Activated CD4-positive, alpha-beta T cell treated with anti-CD3 and anti-CD28 coated beads, Interleukin-2, amount 50 U/mL, for 4 hours (primary cell): ENCODE measurements at regions not wholly inside any gene's neighbourhood (a gene's known extent, or its start where the extent isn't known, plus 50 kb on each side); places are given as distances from the start of the nearest gene placed in this dataset.
A peak's percentile ranks its signal among the peaks of the same experiment; 100 is the strongest.
"Not testable (repeated sequence)": the region's sequence is repeated elsewhere in the genome, so short reads cannot be mapped to it uniquely, and the experiment has no call there.

Source experiments
- DNase-seq, 2 experiments: peaks; one replicate each; pipeline ENCODE4 v3.0.0-alpha.2; 2020

GRCh38 chr14:65835501-65835900 lies 423.0 kb downstream of the FUT8 start:
- DNase-seq: no peak

GRCh38 chr14:65838565-65838964 lies 426.0 kb downstream of the FUT8 start:
- DNase-seq: no peak

DNA sequence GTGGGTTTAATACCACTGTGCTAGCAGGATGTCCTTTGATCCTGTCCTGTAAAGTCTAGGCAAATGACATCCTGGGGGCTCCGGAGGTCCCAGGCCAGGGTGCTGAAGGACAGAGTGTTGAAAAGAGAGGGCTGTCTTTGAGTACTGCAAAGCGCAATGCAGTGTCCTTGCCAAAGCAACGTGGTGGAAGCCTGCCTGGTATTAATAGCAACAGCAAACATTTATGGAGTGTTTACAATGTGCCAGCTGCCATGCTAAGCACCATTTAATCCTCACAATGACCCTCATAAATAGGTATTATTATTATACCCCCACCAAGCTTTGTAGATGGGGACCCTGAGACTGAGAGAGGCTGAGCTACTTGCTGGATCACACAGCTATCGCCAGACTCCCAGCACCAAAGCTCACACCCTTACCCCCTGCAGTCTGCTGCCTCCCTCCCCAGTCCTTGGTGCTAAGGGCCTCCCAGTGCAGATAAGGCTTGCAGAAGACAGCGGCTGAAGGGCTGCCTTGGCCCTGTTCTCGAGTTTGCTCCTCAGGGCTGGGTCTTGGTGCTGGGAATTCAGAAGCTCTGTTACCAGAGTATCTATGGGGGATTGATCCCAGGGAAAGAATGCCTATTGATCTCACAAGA lies 427.7 kb downstream of the FUT8 start:
- no peak for DNase-seq

DNA sequence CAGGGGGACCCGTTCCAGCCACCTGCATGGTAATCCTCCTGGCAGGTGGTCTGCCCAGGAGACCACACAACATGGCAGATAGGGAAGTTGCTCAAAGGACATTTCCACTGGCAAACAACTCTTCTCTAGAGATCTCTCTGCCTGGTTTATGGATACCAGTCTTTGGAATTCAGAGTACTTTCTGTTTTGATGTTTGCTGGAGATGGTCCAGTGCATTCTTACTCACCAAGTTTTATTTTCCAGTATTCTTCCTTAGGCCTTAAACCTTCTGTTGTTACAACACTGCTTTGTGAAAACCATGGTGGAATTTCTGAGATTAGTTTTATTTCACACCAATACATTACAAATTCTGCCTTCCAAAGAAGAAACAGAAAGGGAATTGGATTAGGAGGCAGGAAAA lies 428.3 kb downstream of the FUT8 start:
- no peak for DNase-seq

DNA sequence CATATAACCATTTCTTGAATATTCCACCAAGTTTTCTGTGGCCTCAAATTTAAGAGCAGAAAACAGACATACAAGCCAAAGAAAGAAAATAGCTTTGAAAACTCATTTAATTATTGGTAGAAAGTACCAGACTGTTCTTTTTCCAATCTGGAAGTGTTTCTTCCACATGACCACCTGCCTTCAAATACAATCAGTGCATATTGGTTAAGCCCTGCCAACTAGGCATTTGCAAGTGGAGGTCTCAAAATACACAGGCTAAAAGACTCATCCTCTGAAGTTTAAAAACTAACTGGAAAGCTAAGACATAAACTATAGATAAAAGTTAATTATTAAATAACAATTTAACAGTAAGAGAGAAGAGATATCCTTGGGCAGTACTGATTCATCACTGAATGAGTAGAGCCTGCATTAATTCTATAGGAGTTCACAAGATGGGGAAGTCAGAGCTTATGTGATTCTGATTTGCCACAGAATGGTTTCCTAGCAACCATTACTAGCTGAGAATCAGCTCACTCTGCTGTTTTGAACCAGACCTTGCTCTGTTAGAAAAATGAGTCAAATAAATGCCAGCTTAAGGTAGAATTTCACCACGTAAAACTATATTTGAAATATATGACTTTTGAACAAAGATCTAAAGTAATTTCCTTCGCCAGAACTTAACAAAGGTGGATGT lies 433.8 kb downstream of the FUT8 start:
- DNase-seq: no peak

- peak; percentile 46 to 47 for DNase-seq
Observed at GRCh38 chr14:65847075-65847847, 434.7 kb downstream of the FUT8 start.

DNA sequence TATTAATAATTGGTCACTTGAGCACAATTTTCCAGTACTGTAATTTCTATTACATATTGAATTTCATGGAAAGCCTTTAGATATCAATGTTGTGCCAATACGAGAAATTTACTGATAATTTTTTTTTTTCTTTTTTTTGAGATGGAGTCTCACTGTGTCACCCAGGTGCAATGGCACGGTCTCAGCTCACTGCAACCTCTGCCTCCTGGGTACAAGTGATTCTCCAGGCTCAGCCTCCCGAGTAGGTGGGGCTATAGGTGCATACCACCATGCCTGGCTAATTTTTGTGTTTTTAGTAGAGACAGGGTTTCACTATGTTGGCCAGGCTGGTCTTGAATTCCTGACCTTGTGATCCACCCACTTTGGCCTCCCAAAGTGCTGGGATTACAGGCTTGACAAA lies 435.4 kb downstream of the FUT8 start:
- not testable (repeated sequence) for DNase-seq

DNA sequence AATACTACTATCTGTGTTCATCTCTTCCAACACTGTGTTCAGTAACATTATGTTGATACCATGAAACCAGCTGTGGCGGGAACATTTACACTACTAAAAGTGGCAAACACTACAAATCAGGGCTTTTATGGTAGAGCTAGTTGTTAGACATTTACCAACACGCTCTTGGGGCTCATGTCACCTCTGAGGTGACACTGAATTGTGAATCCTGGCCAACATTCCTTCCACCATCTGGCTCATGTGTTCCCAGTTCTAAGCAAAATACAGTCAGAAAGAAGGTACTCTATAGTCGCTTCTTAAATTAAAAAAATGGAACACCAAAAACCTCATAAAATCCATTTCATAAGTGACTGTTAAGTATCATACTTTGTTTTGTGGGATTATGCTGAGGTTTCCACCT lies 436.6 kb downstream of the FUT8 start:
- DNase-seq: no peak

DNA sequence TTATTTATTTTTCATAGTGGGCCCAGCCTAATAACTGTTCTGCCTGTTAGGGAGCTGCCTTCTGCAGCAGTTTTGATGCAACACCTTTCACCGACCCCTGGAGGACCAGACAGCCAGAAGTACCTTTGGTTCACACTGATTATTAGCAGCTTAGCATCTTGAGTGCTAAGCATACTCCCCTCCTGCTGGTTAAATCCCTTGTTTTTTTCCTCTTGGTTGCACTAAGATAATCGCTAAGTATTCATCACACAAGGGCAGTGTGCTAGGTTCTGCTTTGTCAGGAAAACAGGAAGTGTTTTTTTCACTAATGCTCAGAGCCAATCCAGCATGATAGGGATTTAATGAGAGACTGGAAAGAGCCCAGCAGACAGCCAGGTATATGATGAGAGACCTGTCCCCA lies 437.0 kb downstream of the FUT8 start:
- no peak for DNase-seq

GRCh38 chr14:65850429-65851135 lies 438.1 kb downstream of the FUT8 start:
- DNase-seq: peak; percentile 65 to 66

DNA sequence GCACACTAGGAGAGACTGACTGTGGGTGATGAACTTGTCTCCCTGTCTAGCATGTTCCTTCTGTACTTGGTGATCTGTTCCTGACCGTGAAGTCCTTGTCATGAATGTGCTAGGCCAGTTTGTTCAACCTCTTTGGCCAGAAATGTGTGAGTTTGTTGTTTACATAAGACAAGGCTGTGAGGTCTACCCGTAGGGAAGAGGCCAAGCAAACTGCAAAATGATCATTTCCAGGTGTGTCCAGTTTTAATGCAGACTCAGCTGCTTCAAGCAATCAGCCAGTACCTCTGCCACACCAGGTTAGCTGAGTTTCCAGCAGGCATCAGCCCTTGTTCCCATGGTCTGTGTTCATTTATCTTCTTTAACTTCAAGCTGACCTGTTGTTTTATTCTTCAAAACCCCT lies 440.2 kb downstream of the FUT8 start:
- no peak for DNase-seq

DNA sequence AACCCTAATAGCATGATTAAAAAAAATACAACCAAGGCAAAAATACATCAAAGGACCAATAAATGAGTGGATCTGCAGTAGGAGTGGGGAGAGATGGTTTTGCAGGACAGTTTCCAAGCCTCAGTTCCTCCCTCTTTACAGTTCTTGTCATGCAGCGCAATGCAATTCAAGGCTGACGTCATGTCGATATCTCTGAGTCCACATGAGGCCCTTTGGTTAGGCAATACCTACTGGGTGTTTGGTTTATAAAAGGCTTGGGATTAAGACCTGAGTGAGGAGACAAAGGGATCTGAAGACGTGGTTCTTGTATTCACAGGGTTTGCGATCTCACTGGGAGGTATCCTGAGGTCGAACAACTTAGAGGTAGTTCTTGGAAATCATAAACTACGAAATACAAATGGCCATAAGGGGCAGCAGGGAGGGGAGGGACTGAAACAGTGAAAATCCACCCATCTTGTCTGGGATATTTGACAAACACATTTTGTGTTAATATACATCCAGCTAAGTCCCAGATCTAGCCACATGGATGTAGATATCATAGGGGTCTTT lies 441.0 kb downstream of the FUT8 start:
- no peak for DNase-seq

DNA sequence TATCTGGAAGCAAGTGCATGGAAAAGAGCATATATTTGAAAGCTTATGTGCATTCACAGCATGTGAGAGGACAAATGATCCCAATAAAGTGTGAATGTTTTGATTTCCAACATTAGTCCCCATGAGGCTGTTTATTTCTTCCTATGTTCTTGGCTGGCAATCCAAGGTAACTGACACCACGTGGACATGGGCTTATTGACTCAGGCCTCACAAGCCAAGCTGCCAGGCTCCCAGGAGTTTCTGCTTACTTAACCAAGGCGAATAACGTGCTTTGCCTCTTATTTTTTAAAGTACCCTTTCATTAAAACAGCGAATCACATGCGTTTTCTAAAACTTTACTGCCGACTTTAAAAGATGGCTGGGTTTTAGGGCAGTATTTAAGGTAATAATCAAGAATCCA lies 441.7 kb downstream of the FUT8 start:
- DNase-seq: no peak

DNA sequence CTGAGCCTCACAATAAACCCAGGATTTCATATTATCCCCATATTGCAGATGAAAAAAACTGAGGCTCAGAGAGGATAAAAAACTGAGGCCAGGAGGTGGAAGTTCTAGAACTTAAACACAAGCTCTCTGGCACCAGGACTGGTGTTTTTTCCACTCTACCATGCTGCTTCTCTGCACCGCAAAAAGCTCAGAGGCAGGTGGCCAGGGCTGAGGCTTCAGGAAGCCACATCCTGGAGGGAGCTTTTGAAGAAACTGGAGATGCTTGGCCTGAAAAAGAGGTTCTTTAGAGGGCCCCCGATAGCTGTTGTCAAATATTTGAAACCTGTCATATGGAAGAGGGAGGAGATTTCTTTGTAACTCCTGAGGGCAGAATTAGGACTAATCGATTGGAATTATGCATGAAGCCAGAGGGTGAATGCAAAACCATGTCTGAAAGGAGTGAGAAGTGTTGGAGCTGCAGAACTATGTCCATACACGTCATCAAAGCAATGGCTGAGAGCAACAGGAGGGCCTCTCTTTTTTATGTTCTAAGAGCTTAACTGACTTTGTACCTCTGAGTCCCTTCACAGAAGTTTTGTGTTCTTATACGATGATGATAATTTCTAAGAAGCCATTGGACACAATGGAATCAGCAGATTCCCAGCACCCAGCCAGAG lies 448.6 kb downstream of the FUT8 start:
- no peak for DNase-seq

- no peak for DNase-seq
Observed at GRCh38 chr14:65864549-65864948, 452.0 kb downstream of the FUT8 start.

GRCh38 chr14:65864984-65865383 lies 452.5 kb downstream of the FUT8 start:
- DNase-seq: no peak

GRCh38 chr14:65866448-65866847 lies 453.9 kb downstream of the FUT8 start:
- DNase-seq: no peak

- no peak for DNase-seq
Observed at GRCh38 chr14:65866886-65867285, 454.4 kb downstream of the FUT8 start.

GRCh38 chr14:65867333-65867732 lies 454.8 kb downstream of the FUT8 start:
- no peak for DNase-seq

DNA sequence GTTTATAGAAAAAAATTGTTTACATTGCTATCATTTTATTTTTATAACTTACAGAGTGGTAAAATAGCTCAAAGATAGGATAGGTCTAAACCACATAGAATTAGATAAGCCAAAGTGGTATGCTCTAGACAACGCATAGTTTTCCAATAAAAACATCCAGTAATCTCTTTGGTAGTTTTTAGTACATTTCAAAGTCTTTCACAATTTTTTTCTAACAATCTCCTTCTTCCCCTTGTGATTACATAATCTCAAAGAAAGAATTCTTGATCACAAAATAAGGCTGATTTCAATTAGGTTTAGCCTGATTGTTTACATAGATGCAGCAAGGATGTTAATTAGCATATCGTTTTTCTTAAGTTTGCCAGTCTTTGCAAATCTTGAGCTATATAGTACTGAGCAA lies 460.0 kb downstream of the FUT8 start:
- DNase-seq: no peak

DNA sequence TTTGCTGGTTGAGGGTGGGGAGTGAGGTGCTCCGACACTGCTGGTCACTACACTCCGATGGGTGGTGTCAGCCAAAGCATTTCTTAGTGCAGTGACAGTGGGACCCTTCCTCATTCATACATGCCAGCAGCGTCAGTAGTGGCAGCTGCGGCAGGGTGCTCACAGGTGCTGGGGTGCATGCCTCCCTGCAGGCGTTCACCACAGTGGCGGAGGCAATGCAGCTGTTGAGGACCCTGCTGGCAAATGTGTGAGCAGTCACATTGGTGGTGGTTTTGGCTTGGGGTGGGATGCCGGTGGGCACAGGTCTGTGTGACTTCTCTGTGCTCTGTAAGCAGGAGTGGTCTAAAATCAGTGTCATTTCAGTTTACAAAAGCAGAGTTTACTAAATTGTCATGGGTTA lies 464.6 kb downstream of the FUT8 start:
- DNase-seq: no peak

- DNase-seq: no peak
Observed at GRCh38 chr14:65877624-65878023, 465.1 kb downstream of the FUT8 start.

GRCh38 chr14:65878586-65878985 lies 466.1 kb downstream of the FUT8 start:
- DNase-seq: no peak
